ENCODE measurements at regions not wholly inside any gene's neighbourhood (a gene's known extent, or its start where the extent isn't known, plus 50 kb on each side); places are given as distances from the start of the nearest gene placed in this dataset.

DNA sequence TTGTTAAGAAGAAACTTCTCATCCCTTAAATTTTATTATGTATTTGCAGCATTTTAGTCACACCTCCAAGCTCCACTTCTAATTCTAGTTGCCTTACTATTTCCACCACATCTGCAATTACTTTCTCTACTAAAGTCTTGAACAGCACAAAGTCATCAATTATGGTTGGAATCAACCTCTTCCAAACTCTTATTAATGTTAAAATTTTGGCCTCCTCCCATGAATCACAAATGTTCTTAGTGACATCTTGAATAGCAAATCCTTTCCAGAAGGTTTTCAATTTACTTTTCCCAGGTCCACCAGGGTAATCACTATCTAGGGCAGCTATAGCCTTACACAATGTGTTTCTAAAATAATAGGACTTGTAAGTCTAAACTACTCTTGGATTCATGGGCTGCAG, 126.3 kb upstream of the POM121L12 start:
- Histone ChIP-seq H3K4me3 (ENCODE audit: low read depth, low read length) (no peak overlapping the region), H3K27ac (ENCODE audit: low read depth, low read length) (no peak overlapping the region), H3K4me1 (ENCODE audit: control insufficient read depth, insufficient read depth, low read length) (no peaks in the 10 kb centered on the region), H3K27me3 (ENCODE audit: control insufficient read depth, insufficient read depth, low read length) (no peaks in the 10 kb centered on the region), H3K36me3 (ENCODE audit: control insufficient read depth, insufficient read depth, low read length) (no peaks in the 10 kb centered on the region), H3K9me3 (ENCODE audit: control insufficient read depth, insufficient read depth, low read length) (no peaks in the 10 kb centered on the region)
- no peak for DNase-seq (ENCODE audit: low read depth in 4 of 6, low spot score in 6 of 6)

- 14% methylated on average over 1 of the region's 5 CpGs for WGBS (ENCODE audit: insufficient coverage)
- no peak overlapping the region for H3K4me3 ChIP-seq (ENCODE audit: low read depth, low read length)
- H3K9me3 ChIP-seq (ENCODE audit: control insufficient read depth, insufficient read depth, low read length): no peaks in the 10 kb centered on the region
- no peaks in the 10 kb centered on the region for H3K36me3 ChIP-seq (ENCODE audit: control insufficient read depth, insufficient read depth, low read length)
- DNase-seq (ENCODE audit: low read depth in 4 of 6, low spot score in 6 of 6): peak in 2 of 6 donors; percentile 1 to 46
- no peak overlapping the region for H3K27ac ChIP-seq (ENCODE audit: low read depth, low read length)
- H3K4me1 ChIP-seq (ENCODE audit: control insufficient read depth, insufficient read depth, low read length): no peaks in the 10 kb centered on the region
- no peaks in the 10 kb centered on the region for H3K27me3 ChIP-seq (ENCODE audit: control insufficient read depth, insufficient read depth, low read length)
Measured at GRCh38 chr7:52897713-52898112, 137.7 kb upstream of the POM121L12 start.

- H3K4me1 ChIP-seq (ENCODE audit: control insufficient read depth, insufficient read depth, low read length): no peaks in the 10 kb centered on the region
- H3K27me3 ChIP-seq (ENCODE audit: control insufficient read depth, insufficient read depth, low read length): no peaks in the 10 kb centered on the region
- H3K27ac ChIP-seq (ENCODE audit: low read depth, low read length): no peak overlapping the region
- no peaks in the 10 kb centered on the region for H3K9me3 ChIP-seq (ENCODE audit: control insufficient read depth, insufficient read depth, low read length)
- peak in 1 of 6 donors; percentile 33 for DNase-seq (ENCODE audit: low read depth in 4 of 6, low spot score in 6 of 6)
- no peaks in the 10 kb centered on the region for H3K36me3 ChIP-seq (ENCODE audit: control insufficient read depth, insufficient read depth, low read length)
- no CpG with 5 or more reads among the region's 5 CpGs for WGBS (ENCODE audit: insufficient coverage)
- H3K4me3 ChIP-seq (ENCODE audit: low read depth, low read length): no peak overlapping the region
Measured at GRCh38 chr7:52897288-52897687, 138.1 kb upstream of the POM121L12 start.

- Histone ChIP-seq H3K4me1 (ENCODE audit: control insufficient read depth, insufficient read depth, low read length) (no peaks in the 10 kb centered on the region), H3K27me3 (ENCODE audit: control insufficient read depth, insufficient read depth, low read length) (no peaks in the 10 kb centered on the region), H3K27ac (ENCODE audit: low read depth, low read length) (no peak overlapping the region), H3K4me3 (ENCODE audit: low read depth, low read length) (no peak overlapping the region), H3K36me3 (ENCODE audit: control insufficient read depth, insufficient read depth, low read length) (no peaks in the 10 kb centered on the region), H3K9me3 (ENCODE audit: control insufficient read depth, insufficient read depth, low read length) (no peaks in the 10 kb centered on the region)
- no peak for DNase-seq (ENCODE audit: low read depth in 4 of 6, low spot score in 6 of 6)
- WGBS (ENCODE audit: insufficient coverage): 0% methylated on average over 1 of the region's 2 CpGs
Measured at GRCh38 chr7:52877240-52877639, 158.2 kb upstream of the POM121L12 start.

- Histone ChIP-seq H3K36me3 (ENCODE audit: control insufficient read depth, insufficient read depth, low read length) (no peaks in the 10 kb centered on the region), H3K4me1 (ENCODE audit: control insufficient read depth, insufficient read depth, low read length) (no peaks in the 10 kb centered on the region), H3K27me3 (ENCODE audit: control insufficient read depth, insufficient read depth, low read length) (no peaks in the 10 kb centered on the region), H3K4me3 (ENCODE audit: low read depth, low read length) (no peak overlapping the region), H3K27ac (ENCODE audit: low read depth, low read length) (no peak overlapping the region), H3K9me3 (ENCODE audit: control insufficient read depth, insufficient read depth, low read length) (no peaks in the 10 kb centered on the region)
- no peak for DNase-seq (ENCODE audit: low read depth in 4 of 6, low spot score in 6 of 6)
- WGBS (ENCODE audit: insufficient coverage): 75% methylated on average over 1 of the region's 3 CpGs
Measured at GRCh38 chr7:52876402-52876801, 159.0 kb upstream of the POM121L12 start.

DNA sequence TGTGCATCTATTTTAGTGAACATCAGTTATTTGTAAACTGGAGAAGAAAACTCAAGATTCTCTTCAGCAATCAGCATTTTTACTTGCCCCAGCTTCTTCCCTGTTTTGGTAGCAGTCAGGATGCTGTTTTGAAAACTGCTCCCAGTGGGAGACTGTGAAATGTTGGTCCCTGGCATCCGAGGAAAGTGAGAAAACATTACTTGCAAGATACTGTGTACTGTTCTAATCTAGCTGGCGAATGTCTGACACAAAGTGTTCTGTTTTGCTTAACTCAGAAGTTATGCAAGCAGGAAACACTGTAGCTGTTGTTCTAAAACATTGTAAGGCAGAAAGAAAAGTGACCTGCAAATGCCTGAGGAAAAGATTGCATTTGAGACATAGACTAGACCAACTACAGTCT, 171.8 kb upstream of the POM121L12 start:
- WGBS (ENCODE audit: insufficient coverage): 58% methylated on average over 2 of the region's 2 CpGs
- Histone ChIP-seq H3K36me3 (ENCODE audit: control insufficient read depth, insufficient read depth, low read length) (no peaks in the 10 kb centered on the region), H3K27me3 (ENCODE audit: control insufficient read depth, insufficient read depth, low read length) (no peaks in the 10 kb centered on the region), H3K9me3 (ENCODE audit: control insufficient read depth, insufficient read depth, low read length) (peaks cover 9% of the 10 kb centered on the region), H3K27ac (ENCODE audit: low read depth, low read length) (no peak overlapping the region), H3K4me3 (ENCODE audit: low read depth, low read length) (no peak overlapping the region), H3K4me1 (ENCODE audit: control insufficient read depth, insufficient read depth, low read length) (no peaks in the 10 kb centered on the region)
- DNase-seq (ENCODE audit: low read depth in 4 of 6, low spot score in 6 of 6): peak in 1 of 6 donors; percentile 13

DNA sequence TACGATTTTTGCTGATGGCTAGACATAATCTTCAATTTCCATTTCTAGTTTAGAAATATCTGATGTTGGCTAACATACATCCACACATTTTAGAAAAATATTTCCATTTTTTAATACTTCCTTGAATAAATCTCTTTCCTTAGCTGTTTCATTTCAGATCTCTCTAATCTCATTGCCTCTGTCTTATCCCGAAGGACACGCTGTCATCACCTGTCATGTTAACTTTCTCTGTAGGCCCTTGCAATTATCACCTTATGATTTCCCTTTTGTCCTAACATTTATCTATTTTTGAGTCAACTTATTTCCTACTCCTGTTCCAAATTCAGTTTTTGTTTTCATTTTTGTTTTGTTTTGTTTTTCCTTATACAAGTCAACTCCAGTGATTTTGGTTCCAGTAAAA, 173.1 kb upstream of the POM121L12 start:
- Histone ChIP-seq H3K36me3 (ENCODE audit: control insufficient read depth, insufficient read depth, low read length) (no peaks in the 10 kb centered on the region), H3K4me1 (ENCODE audit: control insufficient read depth, insufficient read depth, low read length) (no peaks in the 10 kb centered on the region), H3K9me3 (ENCODE audit: control insufficient read depth, insufficient read depth, low read length) (peaks cover 9% of the 10 kb centered on the region), H3K4me3 (ENCODE audit: low read depth, low read length) (no peak overlapping the region), H3K27me3 (ENCODE audit: control insufficient read depth, insufficient read depth, low read length) (no peaks in the 10 kb centered on the region), H3K27ac (ENCODE audit: low read depth, low read length) (no peak overlapping the region)
- WGBS (ENCODE audit: insufficient coverage): 100% methylated on average over 2 of the region's 3 CpGs
- no peak for DNase-seq (ENCODE audit: low read depth in 4 of 6, low spot score in 6 of 6)

DNA sequence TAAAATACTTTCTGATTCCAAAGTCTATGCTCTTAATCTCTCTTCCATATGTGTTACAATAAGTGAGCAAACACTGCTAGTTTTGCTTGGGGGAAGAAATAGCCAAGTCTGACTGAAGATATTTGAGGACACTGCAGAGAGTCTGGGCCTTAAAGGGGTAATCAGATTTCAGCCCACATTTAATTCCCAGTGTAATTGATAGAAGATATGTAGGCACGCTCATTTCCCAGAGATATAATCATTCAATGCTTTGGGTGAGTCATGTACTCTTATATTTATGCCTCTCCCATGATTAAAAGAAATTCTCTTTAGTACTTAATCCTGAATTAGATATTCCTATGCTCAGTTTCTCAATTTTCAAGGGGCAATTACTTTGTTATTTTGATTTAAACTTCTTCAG, 178.1 kb upstream of the POM121L12 start:
- Histone ChIP-seq H3K4me1 (ENCODE audit: control insufficient read depth, insufficient read depth, low read length) (no peaks in the 10 kb centered on the region), H3K9me3 (ENCODE audit: control insufficient read depth, insufficient read depth, low read length) (no peaks in the 10 kb centered on the region), H3K4me3 (ENCODE audit: low read depth, low read length) (no peak overlapping the region), H3K27ac (ENCODE audit: low read depth, low read length) (no peak overlapping the region), H3K27me3 (ENCODE audit: control insufficient read depth, insufficient read depth, low read length) (no peaks in the 10 kb centered on the region), H3K36me3 (ENCODE audit: control insufficient read depth, insufficient read depth, low read length) (no peaks in the 10 kb centered on the region)
- WGBS (ENCODE audit: insufficient coverage): no CpG with 5 or more reads among the region's 1 CpG
- DNase-seq (ENCODE audit: low read depth in 4 of 6, low spot score in 6 of 6): no peak

DNA sequence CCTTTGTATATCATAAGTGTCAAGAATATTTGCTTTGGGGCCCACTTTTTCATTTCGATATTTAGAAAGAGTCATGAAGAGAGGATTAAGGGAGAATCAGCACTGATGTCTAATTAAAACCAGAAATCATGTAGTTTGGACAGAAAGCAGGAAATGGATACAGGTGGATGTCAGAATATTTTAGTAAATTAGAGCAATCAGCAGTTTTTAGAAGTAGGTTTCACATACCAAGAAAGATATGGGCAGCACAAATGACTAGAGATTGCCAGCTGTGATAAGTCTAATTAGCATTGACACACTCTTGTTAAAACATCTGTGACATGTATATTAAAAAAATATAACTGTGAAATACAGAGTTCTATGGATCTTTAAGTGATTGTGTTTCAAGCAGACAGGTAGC, 180.8 kb upstream of the POM121L12 start:
- WGBS (ENCODE audit: insufficient coverage): no CpG with 5 or more reads among the region's 1 CpG
- H3K36me3 ChIP-seq (ENCODE audit: control insufficient read depth, insufficient read depth, low read length): no peaks in the 10 kb centered on the region
- no peaks in the 10 kb centered on the region for H3K4me1 ChIP-seq (ENCODE audit: control insufficient read depth, insufficient read depth, low read length)
- no peak overlapping the region for H3K27ac ChIP-seq (ENCODE audit: low read depth, low read length)
- H3K27me3 ChIP-seq (ENCODE audit: control insufficient read depth, insufficient read depth, low read length): no peaks in the 10 kb centered on the region
- H3K4me3 ChIP-seq (ENCODE audit: low read depth, low read length): no peak overlapping the region
- no peak for DNase-seq (ENCODE audit: low read depth in 4 of 6, low spot score in 6 of 6)
- H3K9me3 ChIP-seq (ENCODE audit: control insufficient read depth, insufficient read depth, low read length): no peaks in the 10 kb centered on the region

- Histone ChIP-seq H3K27ac (ENCODE audit: low read depth, low read length) (no peak overlapping the region), H3K4me1 (ENCODE audit: control insufficient read depth, insufficient read depth, low read length) (no peaks in the 10 kb centered on the region), H3K36me3 (ENCODE audit: control insufficient read depth, insufficient read depth, low read length) (no peaks in the 10 kb centered on the region), H3K27me3 (ENCODE audit: control insufficient read depth, insufficient read depth, low read length) (no peaks in the 10 kb centered on the region), H3K9me3 (ENCODE audit: control insufficient read depth, insufficient read depth, low read length) (no peaks in the 10 kb centered on the region), H3K4me3 (ENCODE audit: low read depth, low read length) (no peak overlapping the region)
- DNase-seq (ENCODE audit: low read depth in 4 of 6, low spot score in 6 of 6): no peak
- no CpG with 5 or more reads among the region's 2 CpGs for WGBS (ENCODE audit: insufficient coverage)
Measured at GRCh38 chr7:52851547-52851946, 183.9 kb upstream of the POM121L12 start.

Data from spinal cord (tissue), 9 donors.